Keratinocyte (primary cell): ENCODE measurements at regions not wholly inside any gene's neighbourhood (a gene's known extent, or its start where the extent isn't known, plus 50 kb on each side); places are given as distances from the start of the nearest gene placed in this dataset.

Experiments used
- DNase-seq: peaks from one replicate; pipeline ENCODE4 v3.0.0-alpha.2; 2011; ENCODE audit warnings: low read depth, missing footprints, low spot score
- FAIRE-seq: peaks from 2 replicates; lab custom pipeline; 2011; peaks lifted over from hg19 to GRCh38; lab: Jason Lieb, UNC
- H2AFZ ChIP-seq: 2 replicates; pipeline ENCODE4 v1.6.0; 2012; ENCODE audit warnings: low read length, control low read depth, inconsistent platforms; ENCODE audit not compliant: control insufficient read depth
- H3K27ac ChIP-seq: 2 replicates; pipeline ENCODE4 v1.5.1; 2011; ENCODE audit warnings: low read length; ENCODE audit not compliant: control insufficient read depth, insufficient read depth
- H3K27me3 ChIP-seq: 3 replicates; pipeline ENCODE4 v1.6.0; 2011; ENCODE audit warnings: low read length; ENCODE audit not compliant: control insufficient read depth, insufficient read depth; ENCODE audit errors: extremely low read depth
- H3K36me3 ChIP-seq, 2 experiments: 2 replicates in 1 of 2; 3 replicates in 1 of 2; pipeline ENCODE4 v1.5.1; 2011; ENCODE audit warnings: low read length in 2 of 2, mild to moderate bottlenecking in 1 of 2; ENCODE audit not compliant: control insufficient read depth in 2 of 2, insufficient read depth in 2 of 2; ENCODE audit errors: extremely low read depth in 1 of 2
- H3K4me1 ChIP-seq: 3 replicates; pipeline ENCODE4 v1.5.1; 2011; ENCODE audit warnings: low read length; ENCODE audit not compliant: control insufficient read depth, insufficient read depth; ENCODE audit errors: extremely low read depth
- H3K4me2 ChIP-seq: 3 replicates; pipeline ENCODE4 v1.6.0; 2011; ENCODE audit warnings: low read depth, low read length; ENCODE audit not compliant: control insufficient read depth, insufficient read depth; ENCODE audit errors: extremely low read depth
- H3K4me3 ChIP-seq, 3 experiments: fragments of 200-600 bp in 1 of 3; sonication (generic) in 1 of 3; 2 replicates in 2 of 3; 3 replicates in 1 of 3; pipeline ENCODE4 v1.5.1; 2011 to 2016; ENCODE audit warnings: low read length in 3 of 3, mild to moderate bottlenecking in 3 of 3, control low read depth in 2 of 3, inconsistent platforms in 1 of 3, low read depth in 1 of 3, mixed read lengths in 1 of 3, mixed run types in 1 of 3, moderate library complexity in 1 of 3; ENCODE audit not compliant: control insufficient read depth in 2 of 3, insufficient read depth in 2 of 3; ENCODE audit errors: extremely low read depth in 1 of 3
- H3K79me2 ChIP-seq: 2 replicates; pipeline ENCODE4 v1.6.0; 2012; ENCODE audit warnings: low read length; ENCODE audit not compliant: control insufficient read depth, insufficient read depth
- H3K9ac ChIP-seq: 3 replicates; pipeline ENCODE4 v1.6.0; 2011; ENCODE audit warnings: low read length; ENCODE audit not compliant: control insufficient read depth, insufficient read depth; ENCODE audit errors: extremely low read depth
- H3K9me1 ChIP-seq: 3 replicates; pipeline ENCODE4 v1.6.0; 2011; ENCODE audit warnings: low read length; ENCODE audit not compliant: control insufficient read depth, insufficient read depth; ENCODE audit errors: extremely low read depth
- H3K9me3 ChIP-seq: 2 replicates; pipeline ENCODE4 v1.5.1; 2012; ENCODE audit warnings: low read depth, low read length; ENCODE audit not compliant: control insufficient read depth
- H4K20me1 ChIP-seq: 3 replicates; pipeline ENCODE4 v1.6.0; 2011; ENCODE audit warnings: low read length; ENCODE audit not compliant: control insufficient read depth, insufficient read depth; ENCODE audit errors: extremely low read depth
- CTCF ChIP-seq, 3 experiments: IDR thresholded peaks in 1 of 3; conservative IDR thresholded peaks in 1 of 3; optimal IDR thresholded peaks in 1 of 3; 2 replicates in 2 of 3; 3 replicates in 1 of 3; pipeline versions ENCODE3 to v1.5.1; 2011; ENCODE audit warnings: low read length in 3 of 3, mild to moderate bottlenecking in 3 of 3, moderate library complexity in 2 of 3, control low read depth in 1 of 3, inconsistent platforms in 1 of 3; ENCODE audit not compliant: insufficient read depth in 2 of 3; ENCODE audit errors: extremely low read depth in 1 of 3
- EZH2 ChIP-seq: IDR thresholded peaks from one replicate; pipeline ENCODE4 v1.6.1; 2012; ENCODE audit warnings: inconsistent platforms, mild to moderate bottlenecking, low read length, moderate library complexity
- dilution Hi-C: fragments of 300-500 bp; cut with MboI; formaldehyde crosslinking; loops from one replicate; pipeline ENCODE4 v1.7.0; 2020; ENCODE audit warnings: low sequenced_read_pairs; ENCODE audit not compliant: extremely low pct_ligation_motif_present

GRCh38 chr1:185453496-185454192 lies 136.6 kb upstream of the IVNS1ABP start:
- H3K4me1 ChIP-seq = no peaks in the 10 kb centered on the region
- H3K36me3 ChIP-seq = no peaks in the 10 kb centered on the region
- H4K20me1 ChIP-seq = no peaks in the 10 kb centered on the region
- dilution Hi-C loops = no loop called here
- FAIRE-seq (no peak), DNase-seq (no peak)
- no peak overlapping the region for H3K9ac ChIP-seq
- H2AFZ ChIP-seq = no peak overlapping the region
- H3K4me2 ChIP-seq = no peak overlapping the region
- no peaks in the 10 kb centered on the region for H3K27me3 ChIP-seq
- no peaks in the 10 kb centered on the region for H3K79me2 ChIP-seq
- no peaks in the 10 kb centered on the region for H3K9me3 ChIP-seq
- H3K9me1 ChIP-seq = no peaks in the 10 kb centered on the region
- TF ChIP-seq CTCF (optimal IDR thresholded peaks at IDR 0.05 in 1 of 3, IDR thresholded peaks at IDR 0.05 in 1 of 3, conservative IDR thresholded peaks at IDR 0.05 in 1 of 3; ENCODE audit: extremely low read depth in 1 of 3, insufficient read depth in 2 of 3, low read length in 3 of 3) (no peak), EZH2 (no peak)
- H3K4me3 ChIP-seq = no peak overlapping the region
- H3K27ac ChIP-seq = no peak overlapping the region

GRCh38 chr1:185450917-185451316 lies 133.9 kb upstream of the IVNS1ABP start:
- FAIRE-seq (no peak), DNase-seq (no peak)
- dilution Hi-C loops = no loop called here
- TF ChIP-seq CTCF (optimal IDR thresholded peaks at IDR 0.05 in 1 of 3, IDR thresholded peaks at IDR 0.05 in 1 of 3, conservative IDR thresholded peaks at IDR 0.05 in 1 of 3; ENCODE audit: extremely low read depth in 1 of 3, insufficient read depth in 2 of 3, low read length in 3 of 3) = no peak
- TF ChIP-seq EZH2 = no peak
- Histone ChIP-seq H3K9me1 (no peaks in the 10 kb centered on the region), H3K9me3 (no peaks in the 10 kb centered on the region), H3K27me3 (no peaks in the 10 kb centered on the region), H3K36me3 (no peaks in the 10 kb centered on the region), H3K79me2 (no peaks in the 10 kb centered on the region), H3K4me1 (no peaks in the 10 kb centered on the region), H3K4me3 (no peak overlapping the region), H2AFZ (no peak overlapping the region), H3K9ac (no peak overlapping the region), H3K4me2 (no peak overlapping the region), H3K27ac (no peak overlapping the region), H4K20me1 (no peaks in the 10 kb centered on the region)
